ENCODE measurements at regions not wholly inside any gene's neighbourhood (a gene's known extent, or its start where the extent isn't known, plus 50 kb on each side); places are given as distances from the start of the nearest gene placed in this dataset.

- no peak overlapping the region for H4K8ac ChIP-seq (ENCODE audit: extremely low read depth, insufficient read depth, low read length)
- H2BK12ac ChIP-seq (ENCODE audit: low read depth, low read length): no peak overlapping the region
- H3K79me2 ChIP-seq (ENCODE audit: control insufficient read depth in 1 of 2, insufficient read depth in 2 of 2, low read length in 2 of 2): no peaks in the 10 kb centered on the region
- H3K4ac ChIP-seq (replicated peaks; ENCODE audit: insufficient read length, low read depth, low read length): no peak overlapping the region
- no peak overlapping the region for H2BK120ac ChIP-seq (replicated peaks; ENCODE audit: low read depth, low read length)
- H2AK5ac ChIP-seq (ENCODE audit: low read depth, low read length): no peak overlapping the region
- no peak overlapping the region for H2BK5ac ChIP-seq (ENCODE audit: low read depth, low read length)
- H3K14ac ChIP-seq (ENCODE audit: insufficient read length): no peak overlapping the region
- DNase-seq (ENCODE audit: low read depth in 1 of 2, low spot score in 2 of 2) (no peak), FAIRE-seq (no peak)
- H3K36me3 ChIP-seq (ENCODE audit: control insufficient read depth in 2 of 4, insufficient read depth in 4 of 4, low read length in 3 of 4): no peaks in the 10 kb centered on the region
- POLR2A ChIA-PET (ENCODE audit: partially characterized antibody): no interaction called here
- no peak overlapping the region for H4K5ac ChIP-seq (ENCODE audit: insufficient read length, low read depth, low read length)
- H2BK15ac ChIP-seq (ENCODE audit: low read length): no peak overlapping the region
- H3K56ac ChIP-seq (replicated peaks; ENCODE audit: insufficient read length, low read depth, low read length): no peak overlapping the region
- no peaks in the 10 kb centered on the region for H4K20me1 ChIP-seq (replicated peaks in 1 of 2; ENCODE audit: control insufficient read depth in 1 of 2, insufficient read depth in 2 of 2, low read length in 2 of 2)
- H2AFZ ChIP-seq (ENCODE audit: low read length): 0 out of 2 replicates have a peak overlapping the region, but pooled peaks have one; percentile 13
- no peak overlapping the region for H3K9ac ChIP-seq (replicated peaks in 1 of 4; ENCODE audit: extremely low read depth in 1 of 4, low read depth in 3 of 4, low read length in 3 of 4)
- CTCF ChIA-PET (ENCODE audit: partially characterized antibody): interaction anchor here (0.7 to 1.0 kb wide), 2 partner anchors 10 to 21 kb away, joined by 3 to 4 read pairs; no protein-coding TSS in a partner anchor
- 83% methylated on average over 3 of the region's 3 CpGs; no CpG with 5 or more reads in 1 of the 2 experiments for WGBS, 2 experiments (ENCODE audit: extremely low coverage in 1 of 2, insufficient coverage in 1 of 2, insufficient read length in 1 of 2, insufficient replicate concordance in 2 of 2, low coverage in 1 of 2, low lambda C conversion rate in 2 of 2, missing lambda C conversion rate in 1 of 2)
- H3K18ac ChIP-seq (ENCODE audit: extremely low read depth, low read length): no peak overlapping the region
- H3K4me1 ChIP-seq (replicated peaks in 1 of 4; ENCODE audit: control insufficient read depth in 3 of 4, insufficient read depth in 4 of 4, low read length in 3 of 4): no peaks in the 10 kb centered on the region
- no peak overlapping the region for H3K27ac ChIP-seq (ENCODE audit: low read depth, low read length)
- no peaks in the 10 kb centered on the region for H3K9me3 ChIP-seq (ENCODE audit: insufficient read depth in 2 of 2, low read depth in 1 of 2, low read length in 1 of 2)
- no peak overlapping the region for H2BK20ac ChIP-seq (ENCODE audit: low read length)
- no peaks in the 10 kb centered on the region for H3K79me1 ChIP-seq (ENCODE audit: low read depth, low read length)
- H4K91ac ChIP-seq (replicated peaks; ENCODE audit: insufficient read length, low read length): no peak overlapping the region
- no peak overlapping the region for H3K23ac ChIP-seq (ENCODE audit: insufficient read length)
- H3K23me2 ChIP-seq (ENCODE audit: low read depth, low read length): no peaks in the 10 kb centered on the region
- H3K27me3 ChIP-seq (replicated peaks in 1 of 4; ENCODE audit: control insufficient read depth in 3 of 4, extremely low read depth in 1 of 4, insufficient read depth in 3 of 4, low read length in 3 of 4): no peaks in the 10 kb centered on the region
- H3K4me2 ChIP-seq (ENCODE audit: insufficient read depth in 1 of 2, low read depth in 2 of 2, low read length in 2 of 2): no peak overlapping the region
- no peak overlapping the region for H3K4me3 ChIP-seq (ENCODE audit: extremely low read depth in 1 of 4, insufficient read depth in 2 of 4, low read depth in 3 of 4, low read length in 4 of 4)
- no peak for TF ChIP-seq RXRA (IDR thresholded peaks at IDR 0.05; ENCODE audit: insufficient read depth, low read depth, low read length)
- TF ChIP-seq, protein P1, sequence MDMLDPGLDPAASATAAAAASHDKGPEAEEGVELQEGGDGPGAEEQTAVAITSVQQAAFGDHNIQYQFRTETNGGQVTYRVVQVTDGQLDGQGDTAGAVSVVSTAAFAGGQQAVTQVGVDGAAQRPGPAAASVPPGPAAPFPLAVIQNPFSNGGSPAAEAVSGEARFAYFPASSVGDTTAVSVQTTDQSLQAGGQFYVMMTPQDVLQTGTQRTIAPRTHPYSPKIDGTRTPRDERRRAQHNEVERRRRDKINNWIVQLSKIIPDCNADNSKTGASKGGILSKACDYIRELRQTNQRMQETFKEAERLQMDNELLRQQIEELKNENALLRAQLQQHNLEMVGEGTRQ (IDR thresholded peaks at IDR 0.05; ENCODE audit: low read length): no peak
- no peak for TF ChIP-seq CHD2 (IDR thresholded peaks at IDR 0.05; ENCODE audit: low read length)
- TF ChIP-seq TBP (IDR thresholded peaks at IDR 0.05; ENCODE audit: low read depth, low read length): no peak
- TF ChIP-seq POLR2A (IDR thresholded peaks at IDR 0.05; ENCODE audit: control extremely low read depth in 1 of 2, low read depth in 2 of 2, low read length in 2 of 2): no peak
- TF ChIP-seq HDAC2 (IDR thresholded peaks at IDR 0.05; ENCODE audit: borderline replicate concordance in 1 of 2, low read depth in 2 of 2, low read length in 2 of 2): no peak
- no peak for TF ChIP-seq FOSL1 (IDR thresholded peaks at IDR 0.05; ENCODE audit: insufficient read depth, low read depth, low read length)
- TF ChIP-seq PHF8 (conservative IDR thresholded peaks at IDR 0.05; ENCODE audit: low read depth, low read length): no peak
- TF ChIP-seq RAD21 (IDR thresholded peaks at IDR 0.05 in 1 of 2, conservative IDR thresholded peaks at IDR 0.05 in 1 of 2; ENCODE audit: low read depth in 2 of 2, low read length in 2 of 2): no peak
- no peak for TF ChIP-seq SRF (IDR thresholded peaks at IDR 0.05; ENCODE audit: low read depth, low read length)
- TF ChIP-seq, protein P2, sequence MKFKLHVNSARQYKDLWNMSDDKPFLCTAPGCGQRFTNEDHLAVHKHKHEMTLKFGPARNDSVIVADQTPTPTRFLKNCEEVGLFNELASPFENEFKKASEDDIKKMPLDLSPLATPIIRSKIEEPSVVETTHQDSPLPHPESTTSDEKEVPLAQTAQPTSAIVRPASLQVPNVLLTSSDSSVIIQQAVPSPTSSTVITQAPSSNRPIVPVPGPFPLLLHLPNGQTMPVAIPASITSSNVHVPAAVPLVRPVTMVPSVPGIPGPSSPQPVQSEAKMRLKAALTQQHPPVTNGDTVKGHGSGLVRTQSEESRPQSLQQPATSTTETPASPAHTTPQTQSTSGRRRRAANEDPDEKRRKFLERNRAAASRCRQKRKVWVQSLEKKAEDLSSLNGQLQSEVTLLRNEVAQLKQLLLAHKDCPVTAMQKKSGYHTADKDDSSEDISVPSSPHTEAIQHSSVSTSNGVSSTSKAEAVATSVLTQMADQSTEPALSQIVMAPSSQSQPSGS (IDR thresholded peaks at IDR 0.05; ENCODE audit: low read length): no peak
Measured at GRCh38 chr10:111175787-111176186, 99.0 kb downstream of the ADRA2A start.

Data from H1 (cell line).